ENCODE measurements at regions not wholly inside any gene's neighbourhood (a gene's known extent, or its start where the extent isn't known, plus 50 kb on each side); places are given as distances from the start of the nearest gene placed in this dataset.
A peak's percentile ranks its signal among the peaks of the same experiment; 100 is the strongest.

GRCh38 chr11:29135504-29135903 lies 881.3 kb downstream of the KCNA4 start:
- Histone ChIP-seq H3K9me3 (ENCODE audit: severe bottlenecking) (no peaks in the 10 kb centered on the region), H3K27me3 (ENCODE audit: insufficient read depth, low read depth, severe bottlenecking) (no peaks in the 10 kb centered on the region), H3K36me3 (no peaks in the 10 kb centered on the region), H3K27ac (no peak overlapping the region), H3K4me3 (ENCODE audit: low read depth, low read length) (no peak overlapping the region)
- no peak for DNase-seq
- TF ChIP-seq CTCF (IDR thresholded peaks at IDR 0.05; ENCODE audit: low read depth, low read length) = no peak

DNA sequence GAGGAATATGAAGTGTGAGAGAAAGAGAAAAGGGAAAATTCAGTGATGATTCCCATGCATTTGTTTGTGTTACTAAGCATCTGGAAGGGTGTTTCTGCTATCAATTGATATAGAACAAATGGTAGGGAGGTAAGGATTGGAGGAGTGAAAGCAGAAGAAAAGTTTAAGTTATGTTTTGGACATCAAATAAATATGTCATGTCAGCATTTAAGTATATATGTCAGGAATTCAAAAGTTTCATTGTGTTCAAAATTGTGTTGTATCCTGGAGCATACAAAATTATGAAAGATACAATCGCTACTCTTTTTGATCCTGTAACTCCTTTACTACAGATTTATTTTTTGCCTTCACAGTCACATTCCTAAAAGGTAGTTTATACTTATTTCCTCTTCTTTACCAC lies 885.8 kb downstream of the KCNA4 start:
- Histone ChIP-seq H3K27me3 (ENCODE audit: insufficient read depth, low read depth, severe bottlenecking) (no peaks in the 10 kb centered on the region), H3K9me3 (ENCODE audit: severe bottlenecking) (no peaks in the 10 kb centered on the region), H3K4me3 (ENCODE audit: low read depth, low read length) (no peak overlapping the region), H3K36me3 (no peaks in the 10 kb centered on the region), H3K27ac (no peak overlapping the region)
- no peak for TF ChIP-seq CTCF (IDR thresholded peaks at IDR 0.05; ENCODE audit: low read depth, low read length)
- DNase-seq = no peak

GRCh38 chr11:29129844-29130243 lies 887.0 kb downstream of the KCNA4 start:
- no peak for DNase-seq
- H3K9me3 ChIP-seq (ENCODE audit: severe bottlenecking) = no peaks in the 10 kb centered on the region
- H3K27ac ChIP-seq = no peak overlapping the region
- H3K27me3 ChIP-seq (ENCODE audit: insufficient read depth, low read depth, severe bottlenecking) = no peaks in the 10 kb centered on the region
- H3K4me3 ChIP-seq (ENCODE audit: low read depth, low read length) = no peak overlapping the region
- no peaks in the 10 kb centered on the region for H3K36me3 ChIP-seq
- no peak for TF ChIP-seq CTCF (IDR thresholded peaks at IDR 0.05; ENCODE audit: low read depth, low read length)

GRCh38 chr11:29127461-29127860 lies 889.4 kb downstream of the KCNA4 start:
- no peak for DNase-seq

GRCh38 chr11:29125606-29126005 lies 891.2 kb downstream of the KCNA4 start:
- no peak for DNase-seq
- Histone ChIP-seq H3K36me3 (no peaks in the 10 kb centered on the region), H3K27me3 (ENCODE audit: insufficient read depth, low read depth, severe bottlenecking) (no peaks in the 10 kb centered on the region), H3K9me3 (ENCODE audit: severe bottlenecking) (no peaks in the 10 kb centered on the region), H3K4me3 (ENCODE audit: low read depth, low read length) (no peak overlapping the region), H3K27ac (no peak overlapping the region)
- TF ChIP-seq CTCF (IDR thresholded peaks at IDR 0.05; ENCODE audit: low read depth, low read length) = no peak

More at GRCh38 chr11:29127461-29127860, 889.4 kb downstream of the KCNA4 start:
- no peak for TF ChIP-seq CTCF (IDR thresholded peaks at IDR 0.05; ENCODE audit: low read depth, low read length)
- Histone ChIP-seq H3K36me3 (no peaks in the 10 kb centered on the region), H3K4me3 (ENCODE audit: low read depth, low read length) (no peak overlapping the region), H3K27ac (no peak overlapping the region), H3K27me3 (ENCODE audit: insufficient read depth, low read depth, severe bottlenecking) (no peaks in the 10 kb centered on the region), H3K9me3 (ENCODE audit: severe bottlenecking) (no peaks in the 10 kb centered on the region)

DNA sequence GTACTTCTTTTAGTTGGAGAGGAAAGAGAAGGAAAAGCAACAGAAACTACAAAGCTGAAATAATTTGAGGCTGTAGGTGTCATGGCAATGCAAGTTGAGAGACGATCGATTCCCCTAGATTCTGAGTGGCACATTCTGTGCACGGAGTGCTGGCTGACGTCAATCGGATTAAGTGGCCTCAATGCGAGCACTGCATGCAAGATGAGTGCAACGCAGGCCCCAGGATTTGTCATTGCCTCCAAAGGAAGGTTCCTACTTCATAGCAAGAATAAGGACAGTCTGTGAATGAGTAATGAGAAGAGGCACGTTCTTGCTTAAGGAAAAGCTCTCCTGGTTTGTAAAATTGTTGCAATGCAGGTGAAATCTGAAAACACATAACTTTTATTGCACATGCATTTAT lies 892.4 kb downstream of the KCNA4 start:
- no peaks in the 10 kb centered on the region for H3K27me3 ChIP-seq (ENCODE audit: insufficient read depth, low read depth, severe bottlenecking)
- peak; percentile 68 for DNase-seq
- no peak for TF ChIP-seq CTCF (IDR thresholded peaks at IDR 0.05; ENCODE audit: low read depth, low read length)
- no peak overlapping the region for H3K27ac ChIP-seq
- no peak overlapping the region for H3K4me3 ChIP-seq (ENCODE audit: low read depth, low read length)
- no peaks in the 10 kb centered on the region for H3K9me3 ChIP-seq (ENCODE audit: severe bottlenecking)
- no peaks in the 10 kb centered on the region for H3K36me3 ChIP-seq
